MCF 10A (cell line): ENCODE measurements at regions not wholly inside any gene's neighbourhood (a gene's known extent, or its start where the extent isn't known, plus 50 kb on each side); places are given as distances from the start of the nearest gene placed in this dataset.

ENCODE experiments used
- BruUV-seq: library from RNA; stranded (reverse); fragments of 400-500 nt; replicated peaks from 2 replicates; lab custom pipeline; 2021; lab: Mats Ljungman, UMichigan
- CTCF ChIA-PET: fragments of 300-600 bp; sonication (Branson Sonifier 250); formaldehyde crosslinking; extraction: SDS; loops from one replicate; lab custom pipeline; 2021; ENCODE audit warnings: antibody characterized with exemption, inconsistent platforms; lab: Yijun Ruan, JAX
- POLR2A ChIA-PET: fragments of 300-600, 350-650 bp; sonication (Branson Sonifier 250); formaldehyde crosslinking; extraction: SDS; loops from one replicate; lab custom pipeline; 2020; ENCODE audit warnings: antibody characterized with exemption, inconsistent platforms; lab: Yijun Ruan, JAX
- DNase-seq: peaks from one replicate; pipeline ENCODE4 v3.0.0-alpha.2; 2018; ENCODE audit not compliant: unreplicated experiment
- H3K27ac Mint-ChIP-seq: one replicate; pipeline ENCODE4 v1.8.0; 2022; ENCODE audit warnings: mild to moderate bottlenecking, low read depth, mixed read lengths; ENCODE audit not compliant: unreplicated experiment
- H3K27me3 Mint-ChIP-seq: one replicate; pipeline ENCODE4 v1.8.0; 2022; ENCODE audit warnings: mixed read lengths; ENCODE audit not compliant: insufficient read depth, unreplicated experiment
- H3K36me3 Mint-ChIP-seq: one replicate; pipeline ENCODE4 v1.8.0; 2022; ENCODE audit warnings: mild to moderate bottlenecking, moderate library complexity, mixed read lengths; ENCODE audit not compliant: insufficient read depth, unreplicated experiment
- H3K4me1 Mint-ChIP-seq: one replicate; pipeline ENCODE4 v1.8.0; 2022; ENCODE audit warnings: mixed read lengths; ENCODE audit not compliant: insufficient read depth, unreplicated experiment
- H3K4me3 Mint-ChIP-seq: one replicate; pipeline ENCODE4 v1.8.0; 2022; ENCODE audit warnings: mild to moderate bottlenecking, moderate library complexity, mixed read lengths; ENCODE audit not compliant: unreplicated experiment
- H3K9me3 Mint-ChIP-seq: one replicate; pipeline ENCODE4 v1.8.0; 2022; ENCODE audit warnings: mixed read lengths; ENCODE audit not compliant: unreplicated experiment
- intact Hi-C: fragments of 100-400 bp; cut with micrococcal nuclease; formaldehyde crosslinking; loops from 2 replicates; pipeline ENCODE4 v1.14.1; 2022
- TF ChIP-seq, protein P1 (sequence below): fragments of 200-600 bp; IDR thresholded peaks from one replicate; pipeline ENCODE4 v1.8.0; 2022; ENCODE audit warnings: antibody characterized with exemption, mild to moderate bottlenecking; ENCODE audit not compliant: unreplicated experiment

GRCh38 chrX:68920561-68920960 is 91.7 kb downstream of the EFNB1 start:
- CTCF ChIA-PET, result interaction anchor here (0.9 kb wide), 1 partner anchor 12 kb away, joined by 3 read pairs; no protein-coding TSS in a partner anchor
- no peak overlapping the region for H3K4me3 Mint-ChIP-seq
- no peaks in the 10 kb centered on the region for H3K9me3 Mint-ChIP-seq
- no TSS peak for BruUV-seq
- POLR2A ChIA-PET, result no interaction called here
- peaks cover 7% of the 10 kb centered on the region for H3K4me1 Mint-ChIP-seq
- intact Hi-C loops, result no loop called here
- peaks cover 67% of the 10 kb centered on the region for H3K27me3 Mint-ChIP-seq
- no peaks in the 10 kb centered on the region for H3K36me3 Mint-ChIP-seq
- TF ChIP-seq, protein P1, sequence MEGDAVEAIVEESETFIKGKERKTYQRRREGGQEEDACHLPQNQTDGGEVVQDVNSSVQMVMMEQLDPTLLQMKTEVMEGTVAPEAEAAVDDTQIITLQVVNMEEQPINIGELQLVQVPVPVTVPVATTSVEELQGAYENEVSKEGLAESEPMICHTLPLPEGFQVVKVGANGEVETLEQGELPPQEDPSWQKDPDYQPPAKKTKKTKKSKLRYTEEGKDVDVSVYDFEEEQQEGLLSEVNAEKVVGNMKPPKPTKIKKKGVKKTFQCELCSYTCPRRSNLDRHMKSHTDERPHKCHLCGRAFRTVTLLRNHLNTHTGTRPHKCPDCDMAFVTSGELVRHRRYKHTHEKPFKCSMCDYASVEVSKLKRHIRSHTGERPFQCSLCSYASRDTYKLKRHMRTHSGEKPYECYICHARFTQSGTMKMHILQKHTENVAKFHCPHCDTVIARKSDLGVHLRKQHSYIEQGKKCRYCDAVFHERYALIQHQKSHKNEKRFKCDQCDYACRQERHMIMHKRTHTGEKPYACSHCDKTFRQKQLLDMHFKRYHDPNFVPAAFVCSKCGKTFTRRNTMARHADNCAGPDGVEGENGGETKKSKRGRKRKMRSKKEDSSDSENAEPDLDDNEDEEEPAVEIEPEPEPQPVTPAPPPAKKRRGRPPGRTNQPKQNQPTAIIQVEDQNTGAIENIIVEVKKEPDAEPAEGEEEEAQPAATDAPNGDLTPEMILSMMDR, result no peak
- DNase-seq, result no peak
- no peak overlapping the region for H3K27ac Mint-ChIP-seq

- ChIA-PET POLR2A (no interaction called here), CTCF (interaction anchor here (1.1 kb wide), 2 partner anchors 9 to 91 kb away, joined by 3 to 4 read pairs; partner anchors contain the start of gene EFNB1)
- H3K36me3 Mint-ChIP-seq, result no peaks in the 10 kb centered on the region
- no peaks in the 10 kb centered on the region for H3K9me3 Mint-ChIP-seq
- H3K4me1 Mint-ChIP-seq, result peaks cover 7% of the 10 kb centered on the region
- intact Hi-C loops, result no loop called here
- peaks cover 68% of the 10 kb centered on the region for H3K27me3 Mint-ChIP-seq
- no peak overlapping the region for H3K27ac Mint-ChIP-seq
- TF ChIP-seq, protein P1, result no peak
- no peak for DNase-seq
- no TSS peak for BruUV-seq
- no peak overlapping the region for H3K4me3 Mint-ChIP-seq
Observed at GRCh38 chrX:68919707-68920106, 90.9 kb downstream of the EFNB1 start.

- no peaks in the 10 kb centered on the region for H3K4me1 Mint-ChIP-seq
- H3K4me3 Mint-ChIP-seq, result no peak overlapping the region
- no peak overlapping the region for H3K27ac Mint-ChIP-seq
- CTCF ChIA-PET, result interaction anchor here (0.7 to 0.9 kb wide), 2 partner anchors 89 to 143 kb away, joined by 3 read pairs; partner anchors contain the start of gene EFNB1
- H3K27me3 Mint-ChIP-seq, result peaks cover 56% of the 10 kb centered on the region
- TF ChIP-seq, protein P1, result no peak
- intact Hi-C loops, result no loop called here
- DNase-seq, result no peak
- POLR2A ChIA-PET, result interaction anchor here (0.6 kb wide), 1 partner anchor 99 kb away, joined by 3 read pairs; no protein-coding TSS in a partner anchor
- no peaks in the 10 kb centered on the region for H3K9me3 Mint-ChIP-seq
- no TSS peak for BruUV-seq
- no peaks in the 10 kb centered on the region for H3K36me3 Mint-ChIP-seq
Observed at GRCh38 chrX:68918202-68918601, 89.4 kb downstream of the EFNB1 start.

- intact Hi-C loops, result no loop called here
- Mint-ChIP-seq H3K27me3 (peaks cover 56% of the 10 kb centered on the region), H3K4me1 (no peaks in the 10 kb centered on the region), H3K9me3 (no peaks in the 10 kb centered on the region), H3K36me3 (no peaks in the 10 kb centered on the region), H3K27ac (no peak overlapping the region), H3K4me3 (no peak overlapping the region)
- ChIA-PET CTCF (interaction anchor here (0.7 kb wide), 1 partner anchor 89 kb away, joined by 3 read pairs; the partner anchor contains the start of gene EFNB1), POLR2A (no interaction called here)
- TF ChIP-seq, protein P1, result no peak
- DNase-seq, result no peak
- no TSS peak for BruUV-seq
Observed at GRCh38 chrX:68917799-68918198, 89.0 kb downstream of the EFNB1 start.
